IMR-90 (cell line): ENCODE measurements at regions not wholly inside any gene's neighbourhood (a gene's known extent, or its start where the extent isn't known, plus 50 kb on each side); places are given as distances from the start of the nearest gene placed in this dataset.

Source experiments
- ATAC-seq: fragments of 200-7000 bp; cut with Tn5 transposase; 2 replicates; pipeline ENCODE4 v1.9.1; 2020; ENCODE audit warnings: low read depth, mild to moderate bottlenecking, moderate library complexity
- BruUV-seq: library from RNA; stranded (reverse); fragments of 400-500 nt; replicated peaks from 2 replicates; lab custom pipeline; 2021; lab: Mats Ljungman, UMichigan
- CTCF ChIA-PET: fragments of 300-600 bp; formaldehyde crosslinking; extraction: SDS; loops from one replicate; lab custom pipeline; 2021; ENCODE audit warnings: antibody characterized with exemption; lab: Yijun Ruan, JAX
- POLR2A ChIA-PET: fragments of 300-600 bp; sonication (Branson Sonifier 250); formaldehyde crosslinking; loops from one replicate; lab custom pipeline; 2022; ENCODE audit warnings: antibody characterized with exemption; ENCODE audit not compliant: unreplicated experiment; lab: Charles Lee
- DNase-seq: peaks from one replicate; pipeline ENCODE4 v3.0.0; 2013
- H2AFZ ChIP-seq: replicated peaks from 2 replicates; pipeline ENCODE3; 2013; ENCODE audit warnings: low read length, mild to moderate bottlenecking; ENCODE audit not compliant: poor library complexity
- H2AK5ac ChIP-seq: 2 replicates; pipeline ENCODE4 v1.6.1; 2013; ENCODE audit warnings: low read depth, low read length, inconsistent platforms
- H2AK9ac ChIP-seq: replicated peaks from 2 replicates; pipeline ENCODE3; 2013; ENCODE audit warnings: mild to moderate bottlenecking, low read depth, low read length, moderate library complexity; ENCODE audit not compliant: poor library complexity
- H2BK120ac ChIP-seq: 2 replicates; pipeline ENCODE4 v1.6.1; 2013; ENCODE audit warnings: low read depth, low read length, inconsistent platforms
- H2BK15ac ChIP-seq: 3 replicates; pipeline ENCODE4 v1.6.1; 2013; ENCODE audit warnings: low read depth, low read length, inconsistent platforms
- H2BK20ac ChIP-seq: 2 replicates; pipeline ENCODE4 v1.6.1; 2013; ENCODE audit warnings: low read depth, mild to moderate bottlenecking, inconsistent platforms, low read length, moderate library complexity
- H2BK5ac ChIP-seq: 2 replicates; pipeline ENCODE4 v1.6.1; 2013; ENCODE audit warnings: mild to moderate bottlenecking, low read depth, low read length, inconsistent platforms; ENCODE audit not compliant: poor library complexity, severe bottlenecking
- H3K14ac ChIP-seq: replicated peaks from 2 replicates; pipeline ENCODE4 v1.6.1; 2013; ENCODE audit warnings: low read depth, low read length, inconsistent platforms
- H3K18ac ChIP-seq: 2 replicates; pipeline ENCODE4 v1.6.1; 2013; ENCODE audit warnings: low read depth, low read length, control low read depth
- H3K23ac ChIP-seq: 2 replicates; pipeline ENCODE4 v1.6.1; 2013; ENCODE audit warnings: low read depth, low read length, inconsistent platforms
- H3K27ac ChIP-seq: 2 replicates; pipeline ENCODE4 v1.5.1; 2013; ENCODE audit warnings: mild to moderate bottlenecking, control low read depth, low read length; ENCODE audit not compliant: insufficient read depth
- H3K27me3 ChIP-seq: 2 replicates; pipeline ENCODE4 v1.6.1; 2013; ENCODE audit warnings: low read length; ENCODE audit not compliant: control insufficient read depth, insufficient read depth
- H3K36me3 ChIP-seq: 2 replicates; pipeline ENCODE4 v1.6.1; 2013; ENCODE audit warnings: low read length, mixed read lengths; ENCODE audit not compliant: control insufficient read depth, insufficient read depth
- H3K4ac ChIP-seq: 2 replicates; pipeline ENCODE4 v1.6.1; 2013; ENCODE audit warnings: low read depth, low read length, inconsistent platforms
- H3K4me1 ChIP-seq: 2 replicates; pipeline ENCODE4 v1.6.1; 2013; ENCODE audit warnings: low read length, mixed read lengths; ENCODE audit not compliant: control insufficient read depth, insufficient read depth
- H3K4me2 ChIP-seq: 2 replicates; pipeline ENCODE4 v1.6.1; 2013; ENCODE audit warnings: low read depth, mild to moderate bottlenecking, control low read depth, low read length, moderate library complexity
- H3K4me3 ChIP-seq: 2 replicates; pipeline ENCODE4 v1.5.1; 2013; ENCODE audit warnings: low read depth, mild to moderate bottlenecking, control low read depth, low read length, moderate library complexity; ENCODE audit not compliant: insufficient read depth
- H3K56ac ChIP-seq: 2 replicates; pipeline ENCODE4 v1.6.1; 2013; ENCODE audit warnings: low read length, inconsistent platforms; ENCODE audit not compliant: insufficient read depth; ENCODE audit errors: extremely low read depth
- H3K79me1 ChIP-seq, 2 experiments: 2 replicates each; pipeline ENCODE4 v1.6.1; 2013; ENCODE audit warnings: low read length in 2 of 2, inconsistent platforms in 1 of 2, low read depth in 1 of 2
- H3K9ac ChIP-seq: 2 replicates; pipeline ENCODE4 v1.6.1; 2013; ENCODE audit warnings: low read depth, low read length, control low read depth
- H3K9me1 ChIP-seq: 2 replicates; pipeline ENCODE4 v1.6.1; 2013; ENCODE audit warnings: low read length, inconsistent platforms; ENCODE audit not compliant: insufficient read depth
- H3K9me3 ChIP-seq: 2 replicates; pipeline ENCODE4 v1.6.1; 2013; ENCODE audit warnings: low read length; ENCODE audit not compliant: control insufficient read depth, insufficient read depth
- H4K20me1 ChIP-seq: 2 replicates; pipeline ENCODE4 v1.6.1; 2013; ENCODE audit warnings: low read length, inconsistent platforms; ENCODE audit not compliant: insufficient read depth
- H4K5ac ChIP-seq: 2 replicates; pipeline ENCODE4 v1.6.1; 2013; ENCODE audit warnings: mild to moderate bottlenecking, low read depth, low read length, control low read depth
- H4K8ac ChIP-seq, 2 experiments: 2 replicates each; pipeline ENCODE4 v1.6.1; 2013; ENCODE audit warnings: low read depth in 2 of 2, low read length in 2 of 2, control low read depth in 1 of 2, inconsistent platforms in 1 of 2
- H4K91ac ChIP-seq: 2 replicates; pipeline ENCODE4 v1.6.1; 2013; ENCODE audit warnings: low read depth, low read length, inconsistent platforms; ENCODE audit not compliant: insufficient read depth
- BHLHE40 ChIP-seq: fragments of 150-350 bp; IDR thresholded peaks from 2 replicates; pipeline ENCODE4 v1.6.1; 2016; ENCODE audit warnings: mild to moderate bottlenecking, low read depth, low read length
- CEBPB ChIP-seq: IDR thresholded peaks from 2 replicates; pipeline ENCODE4 v1.6.1; 2012; ENCODE audit warnings: low read depth, low read length, improper control_type of control experiment
- FOS ChIP-seq: fragments of 150-350 bp; IDR thresholded peaks from 2 replicates; pipeline ENCODE4 v1.6.1; 2016; ENCODE audit warnings: low read depth, low read length
- MAFK ChIP-seq: IDR thresholded peaks from 2 replicates; pipeline ENCODE4 v1.6.1; 2012; ENCODE audit warnings: low read depth, low read length, improper control_type of control experiment
- MXI1 ChIP-seq: IDR thresholded peaks from 2 replicates; pipeline ENCODE4 v1.6.1; 2012; ENCODE audit warnings: low read depth, mild to moderate bottlenecking, low read length, moderate library complexity, borderline replicate concordance
- RAD21 ChIP-seq: IDR thresholded peaks from 2 replicates; pipeline ENCODE4 v1.6.1; 2012; ENCODE audit warnings: low read length, improper control_type of control experiment
- RCOR1 ChIP-seq: IDR thresholded peaks from 2 replicates; pipeline ENCODE4 v1.6.1; 2012; ENCODE audit warnings: mild to moderate bottlenecking, low read length, improper control_type of control experiment; ENCODE audit not compliant: insufficient replicate concordance
- USF2 ChIP-seq: fragments of 150-350 bp; IDR thresholded peaks from 2 replicates; pipeline ENCODE4 v1.6.1; 2017; ENCODE audit warnings: mild to moderate bottlenecking, antibody characterized with exemption, low read length, low read depth
- WGBS, 2 experiments: methylation state at CpG; one replicate each; pipeline versions ENCODE4 v1.1.5 to v1.1.7; 2013; ENCODE audit warnings: missing lambda C conversion rate in 2 of 2; ENCODE audit not compliant: insufficient read length in 1 of 2; ENCODE audit errors: extremely low coverage in 2 of 2; 5-methylcytosine and 5-hydroxymethylcytosine counted together
- dilution Hi-C: fragments of 300-500 bp; cut with HindIII; formaldehyde crosslinking; loops from one replicate; pipeline ENCODE4 v1.14.3; 2018; ENCODE audit warnings: low sequenced_read_pairs; ENCODE audit not compliant: unreplicated experiment
- in situ Hi-C: fragments of 300-500 bp; cut with MboI; formaldehyde crosslinking; loops from 3 replicates; pipeline ENCODE4 v1.14.3; 2019; ENCODE audit warnings: low sequenced_read_pairs, inconsistent platforms, mixed read lengths
- intact Hi-C: fragments of 100-400 bp; cut with micrococcal nuclease; formaldehyde crosslinking; loops from 2 replicates; pipeline ENCODE4 v1.10.0; 2022

GRCh38 chr4:26197018-26197779 is 123.6 kb upstream of the RBPJ start:
- Histone ChIP-seq H3K4ac (peak overlapping the region; percentile 95), H2BK15ac (peak overlapping the region; percentile 43; the same call in 2 of the 3 replicates), H2BK120ac (peak overlapping the region; percentile 96), H2BK5ac (peak overlapping the region; percentile 66), H4K5ac (no peak overlapping the region), H3K27ac (peak overlapping the region; percentile 31), H3K14ac (peak overlapping the region; percentile 92), H3K36me3 (no peaks in the 10 kb centered on the region), H3K9me1 (peaks cover 3% of the 10 kb centered on the region), H4K20me1 (no peaks in the 10 kb centered on the region), H3K79me1 (no peaks in the 10 kb centered on the region), H3K4me2 (0 out of 2 replicates have a peak overlapping the region, but pooled peaks have one; percentile 4), H3K23ac (peak overlapping the region; percentile 91), H3K4me3 (no peak overlapping the region), H3K27me3 (no peaks in the 10 kb centered on the region), H2BK20ac (peak overlapping the region; percentile 97), H3K18ac (peak overlapping the region; percentile 17; the same call in 1 of the 2 replicates), H2AFZ (peak overlapping the region; percentile 39), H4K91ac (peak overlapping the region; percentile 87), H4K8ac (peak overlapping the region; percentile 5 to 75; a peak in 3 of 4 replicates), H3K9me3 (no peaks in the 10 kb centered on the region), H2AK9ac (no peak overlapping the region), H3K4me1 (peaks cover 6% of the 10 kb centered on the region), H3K56ac (no peak overlapping the region), H3K9ac (no peak overlapping the region), H2AK5ac (peak overlapping the region; percentile 86)
- in situ Hi-C loops (loop anchor here (25.0 kb wide), 1 partner anchor 815 kb away; no protein-coding TSS in a partner anchor), dilution Hi-C loops (no loop called here), intact Hi-C loops (no loop called here)
- peak; percentile 63; the same call in 1 of the 2 replicates for TF ChIP-seq FOS
- TF ChIP-seq MAFK = no peak
- TF ChIP-seq CEBPB = peak; percentile 76
- TF ChIP-seq RCOR1 = peak; percentile 91
- no peak for TF ChIP-seq USF2
- no peak for TF ChIP-seq RAD21
- no peak for TF ChIP-seq MXI1
- peak; percentile 66 for TF ChIP-seq BHLHE40
- WGBS, 2 experiments = 0% methylated on average over 1 of the region's 9 CpGs; no CpG with 5 or more reads in 1 of the 2 experiments
- ChIA-PET CTCF (interaction anchor here (1.1 to 1.2 kb wide), 2 partner anchors 8 to 105 kb away, joined by 3 read pairs; no protein-coding TSS in a partner anchor), POLR2A (interaction anchor here (0.6 to 0.8 kb wide), 2 partner anchors 120 to 122 kb away, joined by 3 to 7 read pairs; no protein-coding TSS in a partner anchor)
- DNase-seq = peak; percentile 97
- peak; percentile 86 for ATAC-seq
- no TSS peak for BruUV-seq
